HG03521 (cell line): ENCODE measurements at regions not wholly inside any gene's neighbourhood (a gene's known extent, or its start where the extent isn't known, plus 50 kb on each side); places are given as distances from the start of the nearest gene placed in this dataset.
A peak's percentile ranks its signal among the peaks of the same experiment; 100 is the strongest.

Experiments
- ATAC-seq: cut with Tn5 transposase; IDR thresholded peaks from one replicate; pipeline ENCODE4 v1.9.1; 2021; ENCODE audit warnings: mild to moderate bottlenecking, moderate library complexity; ENCODE audit not compliant: unreplicated experiment

DNA sequence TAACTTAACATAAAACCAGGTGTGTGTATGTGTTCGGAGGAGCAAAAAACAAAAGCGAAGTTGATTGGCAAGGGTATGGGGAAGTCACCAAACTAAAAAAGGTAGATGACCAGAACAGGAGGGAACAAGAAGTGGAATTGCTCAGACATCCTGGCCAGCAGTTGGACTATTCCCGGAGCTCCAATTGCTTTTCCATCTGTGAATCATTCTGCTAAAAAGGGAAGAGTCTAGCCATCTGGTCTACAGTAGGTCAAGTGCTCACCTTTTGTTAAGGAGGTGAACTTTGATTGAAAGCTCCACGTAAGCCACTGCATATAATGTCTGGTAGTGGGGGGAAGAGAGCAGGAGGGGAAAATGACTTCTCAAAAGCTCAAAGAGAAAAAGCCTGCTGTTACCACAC, 50.0 kb upstream of the BET1 start:
- no peak for ATAC-seq

DNA sequence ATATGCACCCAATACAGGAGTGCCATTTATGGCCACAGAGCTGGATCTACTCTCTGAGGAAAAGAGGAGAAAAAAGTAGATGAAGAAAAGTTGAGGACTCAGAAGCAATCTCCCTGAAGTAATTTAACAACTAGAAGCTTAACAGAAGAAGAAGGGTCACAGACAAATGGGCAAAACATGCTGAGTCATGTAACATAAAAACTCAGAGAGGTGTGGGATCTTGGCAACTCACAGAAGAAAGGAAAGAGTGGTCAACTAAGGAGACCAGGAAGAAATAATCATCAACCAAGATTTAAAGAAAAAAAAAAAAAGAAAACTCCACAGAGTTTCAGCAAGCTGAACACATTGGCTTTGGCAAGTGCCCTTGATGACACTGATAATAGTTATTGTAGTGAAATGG, 51.8 kb upstream of the BET1 start:
- no peak for ATAC-seq

DNA sequence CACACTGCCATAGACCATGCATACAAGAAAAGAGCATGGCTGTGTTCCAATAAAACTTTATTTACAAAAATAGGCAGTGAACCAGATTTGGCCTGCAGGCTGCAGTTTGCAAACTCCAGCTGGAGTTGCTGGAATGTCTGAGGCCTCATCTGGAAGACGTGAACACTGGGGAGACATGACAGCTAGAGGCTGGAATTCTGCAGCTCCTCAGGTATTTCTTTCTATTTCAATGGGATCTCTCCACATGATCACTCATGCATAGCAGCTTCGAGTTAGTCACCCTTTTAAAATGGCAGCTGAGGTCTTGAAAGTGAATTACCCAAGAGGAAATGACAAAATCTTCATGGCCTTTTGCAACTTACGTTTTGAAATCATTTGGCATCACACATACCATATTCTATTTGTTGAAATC, 52.6 kb upstream of the BET1 start:
- no peak for ATAC-seq

DNA sequence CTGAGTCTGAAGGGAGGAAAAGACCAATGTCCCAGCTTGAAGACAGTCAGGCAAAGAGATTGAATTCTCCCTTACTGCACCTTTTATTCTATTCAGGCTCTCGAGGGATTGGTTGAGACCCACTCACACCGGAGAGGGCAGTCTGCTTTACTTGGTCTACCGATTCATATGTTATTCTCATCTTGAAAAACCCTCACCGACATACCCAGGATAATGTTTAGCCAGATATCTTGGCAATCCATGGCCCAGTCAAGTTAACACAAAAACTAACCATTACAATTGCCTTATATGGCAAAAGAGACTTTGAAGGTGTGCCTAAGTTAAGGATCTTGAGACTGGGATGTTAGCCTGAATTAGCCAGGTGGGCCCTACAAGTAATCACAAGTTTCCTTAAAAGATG, 53.8 kb upstream of the BET1 start:
- ATAC-seq: no peak

DNA sequence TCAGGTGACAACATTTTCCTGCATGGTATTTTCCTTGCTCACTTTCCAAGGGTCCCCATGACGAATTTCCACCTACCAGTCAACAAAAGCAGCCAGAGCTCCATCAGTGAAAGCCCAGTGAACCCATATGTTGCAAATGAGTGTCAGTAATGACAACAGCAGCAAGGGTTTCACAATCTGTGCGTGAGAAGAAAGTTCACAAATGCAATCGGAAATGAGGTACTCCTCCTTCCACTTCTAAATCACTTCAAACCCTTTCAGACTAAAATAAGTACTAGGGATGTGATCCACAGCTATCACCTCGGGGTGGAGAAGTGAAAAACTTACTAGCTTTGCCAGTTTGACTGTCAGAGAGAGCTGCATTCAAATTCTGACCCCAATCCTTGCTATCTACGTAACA, 55.6 kb upstream of the BET1 start:
- ATAC-seq: peak; percentile 80

DNA sequence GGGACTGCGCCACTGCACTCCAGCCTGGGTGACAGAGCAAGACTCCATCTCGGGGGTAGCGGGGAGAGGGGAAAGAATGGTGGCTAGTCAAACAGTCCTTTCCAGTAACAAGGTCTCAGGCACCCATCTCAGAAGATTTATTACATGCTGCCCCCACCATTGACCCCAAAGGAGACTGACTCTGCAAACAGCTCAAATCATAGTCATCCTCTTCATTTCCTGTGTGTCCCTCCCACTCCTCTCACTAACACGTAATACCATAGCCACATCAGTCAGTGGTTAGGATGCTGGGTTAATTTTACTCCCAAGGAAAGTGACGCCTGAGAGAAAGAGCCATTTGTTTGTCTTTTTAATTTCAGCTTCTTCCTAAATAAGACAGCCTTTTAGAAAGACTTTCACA, 56.6 kb upstream of the BET1 start:
- no peak for ATAC-seq

DNA sequence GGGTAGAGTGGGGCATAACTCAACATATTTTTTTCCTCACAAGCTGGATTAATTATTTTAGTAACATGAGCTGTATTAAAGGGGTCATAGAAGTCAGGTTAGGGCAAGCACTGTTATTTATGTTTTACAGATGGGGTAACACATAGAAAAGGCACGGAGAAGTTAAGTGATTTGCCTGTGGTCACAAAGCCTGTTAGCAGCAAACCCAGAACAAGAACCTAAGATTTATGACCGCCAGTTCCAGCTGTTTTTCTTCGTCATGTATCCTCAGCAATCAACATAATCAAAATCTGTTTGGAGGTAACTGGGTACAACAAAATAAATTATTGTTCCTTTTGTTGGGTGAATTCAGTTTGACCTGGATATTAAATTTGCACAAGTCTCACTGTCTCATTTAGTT, 57.2 kb upstream of the BET1 start:
- ATAC-seq: no peak

DNA sequence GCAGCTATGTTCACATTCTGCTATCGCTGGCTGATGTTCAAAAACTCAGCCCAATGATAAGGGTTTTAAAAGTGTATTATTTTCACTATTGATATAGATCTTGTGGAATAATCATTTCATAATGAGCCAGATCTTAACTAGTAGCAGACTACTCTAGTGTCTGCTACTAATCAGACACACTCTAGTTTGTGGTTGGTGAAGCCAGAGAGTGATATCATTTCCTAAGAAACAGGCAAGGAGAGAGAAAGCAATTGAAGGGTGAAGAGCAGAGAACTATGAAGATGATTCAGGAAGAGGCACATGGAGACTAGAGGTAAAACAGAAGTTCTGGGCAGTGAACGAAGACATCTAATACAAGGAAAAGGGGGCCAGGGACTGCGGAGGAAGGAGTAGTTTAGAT, 58.2 kb upstream of the BET1 start:
- ATAC-seq: no peak

DNA sequence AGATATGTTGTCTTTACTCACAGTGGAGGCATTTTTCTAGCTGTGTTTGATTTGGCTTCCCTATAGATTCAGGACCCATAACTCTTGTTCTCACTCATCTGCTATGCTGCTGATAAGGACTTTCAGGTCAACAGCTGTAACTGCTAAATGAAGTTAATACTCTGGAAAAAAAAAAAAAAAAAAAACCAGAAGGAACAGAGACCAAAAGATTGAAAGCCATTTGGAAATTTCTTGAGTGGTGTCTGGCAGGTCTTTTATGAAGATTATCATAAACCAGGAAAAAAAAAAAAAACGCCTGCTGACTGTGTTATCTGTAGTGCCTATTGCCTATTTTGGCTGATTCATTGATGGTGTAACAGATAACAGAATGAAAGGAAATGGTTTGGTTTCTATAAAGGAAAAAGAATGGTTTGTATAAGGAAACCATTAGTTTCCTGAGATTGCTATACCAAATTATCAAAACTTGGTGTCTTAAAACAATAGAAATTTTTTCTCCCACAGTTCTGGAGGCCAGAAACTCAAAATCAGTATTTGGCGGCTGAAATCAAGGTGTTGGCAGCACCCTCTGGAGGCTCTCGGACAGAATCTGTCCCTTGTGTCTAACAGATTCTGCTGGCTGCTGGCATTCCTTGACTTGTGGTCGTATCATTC, 60.5 kb upstream of the BET1 start:
- ATAC-seq: no peak

DNA sequence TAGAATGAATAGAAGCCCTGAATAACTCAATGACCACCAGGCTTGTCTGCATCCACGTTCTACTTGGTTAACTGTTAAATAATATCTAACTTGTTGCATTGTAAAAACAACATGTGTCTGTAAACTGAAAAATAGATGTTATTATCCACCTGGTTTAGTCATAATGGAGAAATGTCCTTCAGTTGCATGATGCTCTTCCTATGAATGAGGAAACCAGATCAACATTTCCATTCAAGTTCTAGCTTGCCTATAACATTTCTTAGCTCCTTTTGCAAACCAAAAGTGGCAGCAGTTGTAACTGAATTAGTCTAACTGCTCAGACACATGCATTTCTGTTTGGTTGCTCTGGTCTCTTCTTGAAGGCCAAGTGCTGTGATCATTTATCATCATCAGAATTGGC, 62.9 kb upstream of the BET1 start:
- no peak for ATAC-seq

DNA sequence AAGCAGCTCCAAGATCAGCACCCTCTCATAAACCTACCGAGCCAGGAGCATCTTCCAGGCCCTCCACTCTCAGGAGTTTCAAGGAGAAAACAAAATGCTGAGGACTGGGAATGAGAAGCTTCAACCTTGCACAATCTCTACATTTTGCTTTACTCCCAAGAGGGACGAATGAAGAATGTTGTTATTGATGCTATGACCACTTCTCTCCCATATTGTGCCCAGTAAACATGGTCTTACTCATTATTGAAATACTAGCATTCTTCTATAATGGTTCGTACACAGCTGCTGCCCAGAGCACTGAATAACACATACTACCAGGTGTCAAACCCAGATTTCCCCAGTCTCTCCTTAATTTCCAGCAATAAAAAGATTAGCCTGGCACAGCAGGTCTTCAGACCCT, 63.4 kb upstream of the BET1 start:
- ATAC-seq: no peak

DNA sequence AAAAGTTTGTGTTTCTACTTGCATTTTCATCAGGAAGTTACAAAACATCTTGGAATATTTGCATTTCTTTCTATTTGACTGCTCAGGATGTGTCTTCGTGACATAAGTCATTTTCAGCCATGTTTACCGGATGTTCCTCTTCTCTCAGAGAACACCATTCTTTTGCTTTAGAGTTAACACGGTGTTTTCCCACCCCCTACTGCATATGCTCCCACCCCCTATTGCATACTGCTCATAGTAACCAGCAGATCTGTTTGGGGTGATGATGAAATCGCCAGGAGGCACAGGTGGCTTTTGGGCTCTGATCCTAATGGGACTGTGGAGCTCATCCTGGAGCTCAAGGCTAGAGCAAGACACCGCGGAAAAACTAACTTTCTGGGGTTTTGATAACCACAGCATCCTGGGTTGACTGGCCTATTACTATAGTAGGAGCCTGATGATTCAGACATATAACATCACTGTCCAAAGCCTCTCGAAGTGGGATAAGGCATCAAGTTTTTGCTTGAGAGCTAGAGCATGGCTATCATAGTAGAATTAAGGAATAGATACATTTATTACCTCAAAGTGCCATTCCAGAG, 65.1 kb upstream of the BET1 start:
- peak; percentile 61 for ATAC-seq

DNA sequence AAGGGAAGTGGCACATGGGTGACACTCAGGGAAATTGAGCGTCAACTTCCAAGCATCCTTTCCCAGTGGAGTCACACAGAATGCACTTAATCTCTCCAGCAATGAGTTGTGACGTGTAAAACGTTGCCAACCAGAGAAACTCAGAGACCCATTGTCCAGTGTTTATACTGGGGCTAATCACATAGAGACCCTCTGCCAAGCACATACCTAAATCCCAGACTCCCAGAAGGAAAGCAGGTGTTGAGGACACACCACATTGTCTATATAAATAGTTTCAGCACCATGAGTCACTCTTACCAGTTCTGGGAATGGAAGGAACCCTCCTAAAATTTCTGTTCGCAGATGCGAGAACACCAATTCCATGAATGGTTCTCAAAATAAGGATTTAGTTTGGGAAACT, 76.4 kb upstream of the BET1 start:
- no peak for ATAC-seq

DNA sequence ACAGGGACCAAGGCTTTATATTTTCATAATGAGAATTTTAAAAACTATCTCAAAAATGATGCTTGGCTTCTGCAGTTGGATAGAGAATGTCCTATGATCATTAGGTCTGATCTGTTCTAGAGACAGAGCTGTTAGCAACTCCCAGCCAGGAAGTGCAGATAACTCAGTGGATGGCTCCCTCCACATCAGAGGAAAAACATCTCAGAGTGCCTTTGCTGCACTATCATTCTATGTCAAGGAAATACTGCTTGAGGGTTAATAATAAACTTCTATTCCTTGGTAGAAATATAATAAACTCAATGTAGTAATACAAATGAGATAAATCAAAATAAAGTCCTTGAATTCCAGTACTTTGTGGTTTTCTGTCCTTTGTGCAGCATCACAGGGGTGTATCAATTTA, 78.0 kb upstream of the BET1 start:
- no peak for ATAC-seq

DNA sequence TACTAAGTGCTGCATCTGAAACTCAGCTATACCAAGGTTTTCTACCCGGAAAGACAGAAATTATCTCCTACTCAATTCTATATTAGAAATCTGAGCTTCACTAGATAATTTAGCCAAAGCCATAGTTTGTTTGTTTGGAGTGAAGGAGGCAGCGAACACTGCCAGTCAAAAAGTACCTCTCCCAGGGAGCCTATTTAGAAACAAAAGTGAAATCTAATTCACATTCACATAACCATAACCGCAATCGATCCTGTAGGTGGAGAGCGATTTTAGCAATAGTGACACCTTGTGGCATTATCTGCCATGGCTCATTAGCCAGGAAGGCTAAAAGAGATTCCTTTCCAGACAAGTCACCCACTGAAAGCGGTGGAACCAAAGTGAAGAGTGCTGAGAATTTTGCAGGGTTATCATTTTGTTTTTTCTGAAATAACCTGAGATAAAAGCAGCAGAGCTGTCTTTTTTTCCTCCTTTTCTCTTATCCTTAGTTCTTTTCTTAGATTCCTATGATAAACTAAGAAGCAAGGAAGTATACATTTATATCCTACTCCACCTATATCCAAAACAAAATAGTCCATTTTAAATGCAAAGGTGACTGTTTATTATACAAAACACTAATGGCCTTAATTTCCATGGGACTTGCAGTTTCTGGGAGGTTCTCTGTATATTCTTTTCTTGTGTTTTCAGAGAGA, 83.7 kb upstream of the BET1 start:
- ATAC-seq: peak; percentile 98

DNA sequence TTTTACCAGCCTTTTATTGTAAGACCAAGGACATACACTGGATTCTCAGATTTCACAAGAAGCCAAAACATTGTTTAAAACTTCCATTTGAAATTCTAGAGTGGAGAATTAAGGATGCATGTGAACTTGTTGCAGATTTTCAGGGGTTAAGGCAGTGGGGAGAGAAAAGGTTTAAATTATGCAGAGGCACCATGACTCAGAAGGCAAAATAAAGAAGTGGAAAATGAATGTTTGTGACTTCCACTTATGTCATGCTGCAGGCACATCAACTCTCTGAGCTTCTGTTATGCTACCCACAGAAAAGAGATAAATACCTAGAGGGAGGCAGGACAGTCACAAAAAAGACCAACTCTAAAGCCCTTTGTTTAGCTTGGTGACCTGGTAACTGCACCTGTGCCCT, 84.4 kb upstream of the BET1 start:
- no peak for ATAC-seq

DNA sequence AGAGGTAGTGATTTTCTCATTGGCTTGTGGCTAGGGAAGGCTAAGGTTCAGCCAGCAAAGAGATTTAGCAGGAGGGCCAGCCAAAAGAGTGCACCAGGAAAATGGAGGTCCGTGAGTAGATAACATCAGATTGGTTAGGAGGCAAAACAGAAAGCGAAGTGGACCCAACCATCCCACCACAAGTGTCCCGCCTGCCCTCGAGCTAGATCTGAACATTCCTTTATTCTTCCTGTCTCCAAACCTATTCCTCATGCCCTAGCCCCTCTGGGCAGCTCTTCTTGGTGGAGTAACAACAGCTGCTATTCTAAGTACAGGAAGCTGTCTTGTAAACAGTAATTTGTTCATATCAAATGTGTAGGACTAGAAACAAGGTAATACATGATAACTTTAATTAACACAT, 85.7 kb upstream of the BET1 start:
- ATAC-seq: no peak

DNA sequence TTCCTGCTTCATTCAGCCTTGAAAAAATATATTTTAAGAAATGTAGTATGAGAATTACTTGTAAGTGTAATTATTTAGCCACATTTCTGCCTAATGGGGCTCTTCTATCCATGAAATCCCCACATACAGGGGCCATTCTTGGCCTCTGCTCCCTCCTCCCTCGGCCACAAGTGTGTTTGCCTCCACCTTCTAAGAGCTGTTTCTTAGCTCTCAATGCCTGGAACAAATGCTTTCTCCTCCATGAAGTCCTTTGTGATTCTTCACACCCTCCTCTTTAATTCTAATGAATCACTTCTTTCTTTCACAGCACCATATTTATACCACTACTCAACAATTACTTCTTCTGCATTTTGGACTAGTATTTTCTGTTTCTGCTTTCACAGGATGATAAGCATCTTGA, 88.8 kb upstream of the BET1 start:
- no peak for ATAC-seq

DNA sequence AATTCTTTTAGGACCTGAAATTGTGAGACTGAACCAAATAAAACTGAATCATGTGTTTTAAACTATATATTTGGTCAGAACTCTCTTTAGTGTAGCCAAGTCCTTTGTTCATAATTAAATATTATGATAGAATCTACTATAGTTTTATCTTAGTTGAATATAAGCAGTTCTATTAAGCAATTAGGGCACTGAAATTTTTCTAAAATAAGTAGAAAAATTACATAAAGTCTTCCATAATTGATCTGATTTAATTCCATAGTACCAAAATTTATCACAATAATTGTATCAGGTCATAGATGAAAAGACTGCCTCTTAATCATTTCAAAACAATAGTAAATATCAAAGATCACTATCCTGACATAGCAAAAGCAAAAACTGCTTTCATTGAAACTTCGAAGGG, 90.1 kb upstream of the BET1 start:
- ATAC-seq: no peak

DNA sequence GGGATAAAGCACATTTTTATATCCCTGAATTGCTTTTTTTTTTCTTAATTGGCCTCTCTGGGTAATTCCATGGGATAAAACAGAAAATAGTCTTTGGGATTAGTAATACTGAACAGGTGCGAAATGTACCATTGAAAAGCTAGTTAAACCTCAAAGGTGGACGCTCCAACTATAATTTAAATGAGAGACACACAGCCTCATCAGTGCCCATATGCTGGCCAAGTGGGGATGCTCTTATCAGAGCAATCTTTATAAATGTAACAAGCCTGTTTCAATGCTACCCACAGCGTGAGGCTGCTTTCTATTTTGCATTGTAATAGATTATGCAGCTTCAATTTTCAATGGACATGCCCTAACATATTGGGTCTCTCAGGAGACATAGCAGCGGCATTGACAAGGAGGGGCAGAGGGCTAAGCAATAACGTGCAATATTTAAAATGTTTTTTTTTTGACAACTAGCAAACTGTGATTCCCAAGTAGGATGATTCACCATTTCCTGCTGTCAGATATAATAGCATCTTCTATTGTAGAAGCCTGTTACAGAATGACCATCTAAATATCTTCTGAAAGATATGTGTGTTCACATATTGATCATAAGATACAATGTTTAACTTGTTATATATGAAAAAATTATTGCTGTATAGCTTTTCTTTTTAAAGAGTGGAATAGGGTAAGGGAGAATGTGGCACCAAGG, 91.3 kb upstream of the BET1 start:
- ATAC-seq: no peak

DNA sequence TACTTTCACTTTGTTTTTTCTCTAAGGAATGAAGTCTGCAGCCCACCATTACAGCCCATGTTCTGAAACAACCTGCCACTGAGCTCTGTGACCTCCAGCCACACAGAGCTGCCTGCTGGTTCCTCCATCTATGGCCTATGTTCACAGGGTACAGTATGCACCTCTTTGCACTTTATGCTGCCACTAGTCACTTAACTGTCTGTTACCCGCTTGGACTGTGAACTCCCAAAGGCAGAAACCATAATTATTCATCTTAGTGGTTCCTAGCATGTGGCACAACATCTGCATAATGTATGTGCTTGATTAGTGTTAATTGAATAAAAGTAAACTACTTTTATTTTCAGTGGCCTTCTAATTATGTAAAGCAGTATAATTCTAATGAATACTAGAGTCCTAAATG, 95.5 kb upstream of the BET1 start:
- ATAC-seq: no peak

DNA sequence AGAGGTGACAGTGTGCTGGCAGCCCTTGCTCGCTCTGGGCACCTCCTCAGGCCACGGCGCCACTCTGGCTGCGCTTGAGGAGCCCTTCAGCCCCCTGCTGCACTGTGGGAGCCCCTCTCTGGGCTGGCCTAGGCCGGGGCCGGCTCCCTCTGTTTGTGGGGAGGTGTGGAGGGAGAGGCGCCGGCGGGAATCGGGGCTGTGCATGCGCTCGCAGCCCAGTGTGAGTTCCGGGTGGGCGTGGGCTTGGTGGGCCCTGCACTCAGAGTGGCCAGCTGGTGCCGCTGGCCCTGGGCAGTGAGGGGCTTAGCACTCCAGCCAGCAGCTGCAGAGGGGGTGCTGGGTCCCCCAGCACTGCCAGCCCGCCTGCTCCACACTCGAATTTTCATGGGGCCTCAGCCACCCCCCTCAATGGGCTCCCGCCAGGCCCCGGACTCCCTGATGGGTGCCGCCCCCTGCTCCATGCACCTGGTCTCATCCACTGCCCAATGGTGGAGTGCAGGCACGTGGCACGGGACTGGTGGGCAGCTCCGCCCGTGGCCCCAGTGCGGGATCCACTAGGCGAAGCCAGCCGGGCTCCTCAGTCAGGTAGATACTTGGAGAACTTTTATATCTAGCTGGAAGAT, 96.7 kb upstream of the BET1 start:
- no peak for ATAC-seq
